ENCODE measurements at regions not wholly inside any gene's neighbourhood (a gene's known extent, or its start where the extent isn't known, plus 50 kb on each side); places are given as distances from the start of the nearest gene placed in this dataset.

- no peak for DNase-seq
Measured at GRCh38 chr6:137352859-137353258, 133.7 kb upstream of the IFNGR1 start.

- DNase-seq: no peak
Measured at GRCh38 chr6:137351890-137352289, 132.7 kb upstream of the IFNGR1 start.

- no peak for DNase-seq
Measured at GRCh38 chr6:137350857-137351256, 131.7 kb upstream of the IFNGR1 start.

GRCh38 chr6:137349856-137350830 is 131.0 kb upstream of the IFNGR1 start:
- DNase-seq: no peak

GRCh38 chr6:137348777-137349176 is 129.6 kb upstream of the IFNGR1 start:
- DNase-seq: no peak

GRCh38 chr6:137343241-137343640 is 124.1 kb upstream of the IFNGR1 start:
- DNase-seq: no peak

- DNase-seq: no peak
Measured at GRCh38 chr6:137342607-137343190, 123.5 kb upstream of the IFNGR1 start.

GRCh38 chr6:137341681-137342195 is 122.6 kb upstream of the IFNGR1 start:
- DNase-seq: peak; percentile 83

- DNase-seq: no peak
Measured at GRCh38 chr6:137339929-137340559, 120.9 kb upstream of the IFNGR1 start.

- no peak for DNase-seq
Measured at GRCh38 chr6:137334884-137335283, 115.7 kb upstream of the IFNGR1 start.

GRCh38 chr6:137334094-137334493 is 114.9 kb upstream of the IFNGR1 start:
- DNase-seq: no peak

- no peak for DNase-seq
Measured at GRCh38 chr6:137332637-137333280, 113.6 kb upstream of the IFNGR1 start.

- DNase-seq: no peak
Measured at GRCh38 chr6:137323860-137324259, 104.7 kb upstream of the IFNGR1 start.

GRCh38 chr6:137320271-137320670 is 101.1 kb upstream of the IFNGR1 start:
- no peak for DNase-seq

- no peak for DNase-seq
Measured at GRCh38 chr6:137316626-137317025, 97.4 kb upstream of the IFNGR1 start.

GRCh38 chr6:137315081-137315480 is 95.9 kb upstream of the IFNGR1 start:
- DNase-seq: no peak

- peak; percentile 80 for DNase-seq
Measured at GRCh38 chr6:137313928-137314855, 95.0 kb upstream of the IFNGR1 start.

GRCh38 chr6:137313211-137313610 is 94.0 kb upstream of the IFNGR1 start:
- DNase-seq: no peak

- no peak for DNase-seq
Measured at GRCh38 chr6:137311940-137312339, 92.8 kb upstream of the IFNGR1 start.

GRCh38 chr6:137309078-137309762 is 90.0 kb upstream of the IFNGR1 start:
- peak; percentile 62 for DNase-seq

GRCh38 chr6:137307163-137307854 is 88.1 kb upstream of the IFNGR1 start:
- DNase-seq: no peak
